K562 (cell line): ENCODE measurements at regions not wholly inside any gene's neighbourhood (a gene's known extent, or its start where the extent isn't known, plus 50 kb on each side); places are given as distances from the start of the nearest gene placed in this dataset.

Experiments used
- ATAC-seq: fragments of 200-7000 bp; cut with Tn5 transposase; 3 replicates; pipeline ENCODE4 v1.9.1; 2020; ENCODE audit warnings: moderate library complexity
- BruUV-seq: library from RNA; stranded (reverse); fragments of 400-500 nt; replicated peaks from 2 replicates; lab custom pipeline; 2021; lab: Mats Ljungman, UMichigan
- CTCF ChIA-PET: fragments of 300-600 bp; formaldehyde crosslinking; extraction: SDS; loops from one replicate; lab custom pipeline; 2021; ENCODE audit warnings: low intra/inter-chr PET ratio; lab: Yijun Ruan, JAX
- POLR2A ChIA-PET: fragments of 300-600, 350-650 bp; sonication (Branson Sonifier 250); formaldehyde crosslinking; extraction: SDS; loops from one replicate; lab custom pipeline; 2021; ENCODE audit warnings: antibody characterized with exemption, inconsistent platforms; lab: Yijun Ruan, JAX
- DNase-seq, 4 experiments: peaks; one replicate each; pipeline versions ENCODE4 v3.0.0 to v3.0.0-alpha.2; 2011 to 2018; ENCODE audit warnings: low spot score in 3 of 4, mixed read lengths in 3 of 4; ENCODE audit errors: extremely low read depth in 1 of 4
- FAIRE-seq: peaks from 2 replicates; lab custom pipeline; 2011; peaks lifted over from hg19 to GRCh38; lab: Jason Lieb, UNC
- H2AFZ ChIP-seq: 2 replicates; pipeline ENCODE4 v1.6.0; 2011; ENCODE audit warnings: low read depth, low read length, control low read depth, inconsistent platforms
- H3K27ac ChIP-seq: fragments of 200-600 bp; 3 replicates; pipeline ENCODE4 v1.8.0; 2011; ENCODE audit warnings: low read depth, mild to moderate bottlenecking, control low read depth, inconsistent platforms, low read length, moderate library complexity, mixed read lengths; ENCODE audit errors: extremely low read depth
- H3K27me3 ChIP-seq, 2 experiments: fragments of 300-600 bp in 1 of 2; 2 replicates in 1 of 2; 3 replicates in 1 of 2; pipeline versions ENCODE4 v1.6.0 to v1.8.0; 2011; ENCODE audit warnings: inconsistent platforms in 2 of 2, low read length in 2 of 2, mild to moderate bottlenecking in 1 of 2, mixed read lengths in 1 of 2, moderate library complexity in 1 of 2; ENCODE audit not compliant: control insufficient read depth in 2 of 2, insufficient read depth in 2 of 2
- H3K36me3 ChIP-seq: fragments of 300-600 bp; 3 replicates; pipeline ENCODE4 v1.8.0; 2011; ENCODE audit warnings: mild to moderate bottlenecking, low read length, inconsistent platforms; ENCODE audit not compliant: control insufficient read depth, insufficient read depth
- H3K4me1 ChIP-seq, 2 experiments: fragments of 200-600 bp in 1 of 2; replicated peaks in 1 of 2; 2 replicates in 1 of 2; 3 replicates in 1 of 2; pipeline versions ENCODE4 v1.5.1 to v1.8.0; 2011; ENCODE audit warnings: inconsistent platforms in 2 of 2, low read length in 2 of 2, mild to moderate bottlenecking in 1 of 2, mixed read lengths in 1 of 2, moderate library complexity in 1 of 2; ENCODE audit not compliant: control insufficient read depth in 2 of 2, insufficient read depth in 2 of 2
- H3K4me2 ChIP-seq: 2 replicates; pipeline ENCODE4 v1.6.1; 2011; ENCODE audit warnings: low read length, control low read depth, inconsistent platforms, mixed read lengths; ENCODE audit not compliant: insufficient read depth
- H3K4me3 ChIP-seq: fragments of 200-600 bp; sonication (generic), shearing (Covaris generic); 2 replicates; pipeline ENCODE4 v1.5.1; 2016; ENCODE audit warnings: control low read depth, inconsistent platforms
- H3K79me2 ChIP-seq: fragments of 200-600 bp; 3 replicates; pipeline ENCODE4 v1.8.0; 2011; ENCODE audit warnings: low read length, inconsistent platforms; ENCODE audit not compliant: control insufficient read depth, insufficient read depth
- H3K9ac ChIP-seq, 2 experiments: 2 replicates each; pipeline versions ENCODE4 v1.6.0 to v1.6.1; 2011; ENCODE audit warnings: low read depth in 2 of 2, low read length in 2 of 2, control low read depth in 1 of 2, inconsistent platforms in 1 of 2, mild to moderate bottlenecking in 1 of 2, mixed read lengths in 1 of 2; ENCODE audit not compliant: insufficient read depth in 1 of 2
- H3K9me1 ChIP-seq: one replicate; pipeline ENCODE4 v1.6.0; 2011; ENCODE audit warnings: inconsistent platforms, mild to moderate bottlenecking, low read length, moderate library complexity; ENCODE audit not compliant: control insufficient read depth, insufficient read depth
- H3K9me3 ChIP-seq: replicated peaks from 2 replicates; pipeline ENCODE4 v1.5.1; 2011; ENCODE audit warnings: low read depth, low read length, inconsistent platforms; ENCODE audit not compliant: control insufficient read depth, insufficient read depth
- H4K20me1 ChIP-seq: replicated peaks from 2 replicates; pipeline ENCODE4 v1.6.1; 2011; ENCODE audit warnings: low read length, inconsistent platforms, mixed read lengths; ENCODE audit not compliant: control insufficient read depth, insufficient read depth
- ATF4 ChIP-seq: fragments of 450-650 bp; formaldehyde crosslinking; IDR thresholded peaks from 2 replicates; pipeline ENCODE4 v1.4.0; 2022; ENCODE audit warnings: mild to moderate bottlenecking, moderate library complexity
- CSDE1 ChIP-seq, 2 experiments: fragments of 450-650 bp; IDR thresholded peaks; 2 replicates each; pipeline ENCODE4 v1.6.1; 2016; ENCODE audit warnings: mild to moderate bottlenecking in 1 of 2
- NEUROD1 ChIP-seq: fragments of 150-350 bp; IDR thresholded peaks from 2 replicates; pipeline ENCODE4 v1.6.1; 2014; ENCODE audit warnings: borderline replicate concordance, low read length, low read depth; ENCODE audit not compliant: partially characterized antibody
- TCF7 ChIP-seq: sonication (generic); IDR thresholded peaks from 2 replicates; pipeline ENCODE4 v1.6.1; 2016; ENCODE audit warnings: antibody characterized with exemption, borderline replicate concordance
- TGIF2 ChIP-seq: sonication (generic); formaldehyde crosslinking; IDR thresholded peaks from 2 replicates; pipeline ENCODE4 v1.8.1; 2022; ENCODE audit warnings: mild to moderate bottlenecking, missing genetic modification reagents, moderate library complexity
- ZNF3 ChIP-seq: fragments of 250-450 bp; sonication (Bioruptor Pico); IDR thresholded peaks from 2 replicates; pipeline ENCODE4 v1.5.0; 2021; ENCODE audit warnings: mild to moderate bottlenecking, moderate library complexity
- ZNF551 ChIP-seq: fragments of 250-450 bp; sonication (Bioruptor Pico); IDR thresholded peaks from 2 replicates; pipeline ENCODE4 v1.5.0; 2021; ENCODE audit warnings: mild to moderate bottlenecking, moderate library complexity
- WGBS: fragments of 100-300 bp; shearing (Covaris generic); methylation state at CpG from one replicate; pipeline ENCODE4 v1.1.6; 2016; ENCODE audit warnings: low coverage, mixed read lengths; ENCODE audit not compliant: insufficient coverage; ENCODE audit errors: missing lambda C conversion rate; 5-methylcytosine and 5-hydroxymethylcytosine counted together
- in situ Hi-C: fragments of 300-500 bp; cut with MboI; formaldehyde crosslinking; loops from 4 replicates; pipeline ENCODE4 v1.15.0; 2018; ENCODE audit warnings: inconsistent platforms, mixed read lengths
- intact Hi-C: fragments of 100-400 bp; cut with micrococcal nuclease; formaldehyde crosslinking; loops from 2 replicates; pipeline ENCODE4 v1.14.2; 2022
- TF ChIP-seq, protein P1 (sequence below): fragments of 250-450 bp; sonication (Bioruptor Pico); IDR thresholded peaks from 2 replicates; pipeline ENCODE4 v1.9.0; 2021; ENCODE audit warnings: mild to moderate bottlenecking, inconsistent platforms
- TF ChIP-seq, protein P2 (sequence below), 3 experiments: fragments of 200-800 bp in 1 of 3; sonication (Bioruptor generic) in 1 of 3; sonication (generic) in 1 of 3; formaldehyde crosslinking in 1 of 3; IDR thresholded peaks; 2 replicates each; pipeline versions ENCODE4 v1.6.1 to v1.8.0; 2016 to 2022; ENCODE audit warnings: mild to moderate bottlenecking in 2 of 3, missing compliant biosample characterization in 2 of 3, missing genetic modification characterization in 2 of 3, missing genetic modification reagents in 1 of 3

DNA sequence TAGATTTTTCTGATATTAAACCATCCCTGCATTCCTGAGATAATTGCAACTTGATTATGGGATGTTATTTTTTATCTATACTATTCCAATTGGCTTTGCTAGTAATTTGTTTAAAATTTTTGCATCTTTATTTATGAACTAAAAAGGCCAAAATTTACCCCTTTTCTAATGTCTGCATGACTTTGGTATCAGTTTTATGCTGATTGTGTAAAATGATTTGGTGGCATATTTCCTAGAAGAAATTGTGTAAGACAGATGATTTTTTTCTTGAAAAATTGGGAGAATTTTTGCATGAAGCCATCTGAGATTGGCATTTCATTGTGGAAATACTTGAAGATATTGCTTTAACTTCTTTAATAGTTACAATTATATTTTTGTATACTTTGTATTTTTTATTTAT lies 183.8 kb upstream of the TBL1XR1 start (continued):
- TF ChIP-seq, protein P1, sequence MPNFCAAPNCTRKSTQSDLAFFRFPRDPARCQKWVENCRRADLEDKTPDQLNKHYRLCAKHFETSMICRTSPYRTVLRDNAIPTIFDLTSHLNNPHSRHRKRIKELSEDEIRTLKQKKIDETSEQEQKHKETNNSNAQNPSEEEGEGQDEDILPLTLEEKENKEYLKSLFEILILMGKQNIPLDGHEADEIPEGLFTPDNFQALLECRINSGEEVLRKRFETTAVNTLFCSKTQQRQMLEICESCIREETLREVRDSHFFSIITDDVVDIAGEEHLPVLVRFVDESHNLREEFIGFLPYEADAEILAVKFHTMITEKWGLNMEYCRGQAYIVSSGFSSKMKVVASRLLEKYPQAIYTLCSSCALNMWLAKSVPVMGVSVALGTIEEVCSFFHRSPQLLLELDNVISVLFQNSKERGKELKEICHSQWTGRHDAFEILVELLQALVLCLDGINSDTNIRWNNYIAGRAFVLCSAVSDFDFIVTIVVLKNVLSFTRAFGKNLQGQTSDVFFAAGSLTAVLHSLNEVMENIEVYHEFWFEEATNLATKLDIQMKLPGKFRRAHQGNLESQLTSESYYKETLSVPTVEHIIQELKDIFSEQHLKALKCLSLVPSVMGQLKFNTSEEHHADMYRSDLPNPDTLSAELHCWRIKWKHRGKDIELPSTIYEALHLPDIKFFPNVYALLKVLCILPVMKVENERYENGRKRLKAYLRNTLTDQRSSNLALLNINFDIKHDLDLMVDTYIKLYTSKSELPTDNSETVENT (CRISPR knock-in tag): no peak
- no peak for TF ChIP-seq NEUROD1
- TF ChIP-seq ZNF551 (CRISPR knock-in tag): no peak
- no peak for TF ChIP-seq TGIF2 (CRISPR knock-in tag)
- TF ChIP-seq ZNF3 (CRISPR knock-in tag): no peak

GRCh38 chr3:177382944-177383343 lies 185.7 kb upstream of the TBL1XR1 start:
- H3K4me1 ChIP-seq: no peaks in the 10 kb centered on the region
- 69% methylated on average over 8 of the region's 8 CpGs for WGBS
- TF ChIP-seq ATF4 (no peak), CSDE1 (IDR thresholded peaks at IDR 0.05) (no peak), TCF7 (no peak)
- TF ChIP-seq, protein P2, sequence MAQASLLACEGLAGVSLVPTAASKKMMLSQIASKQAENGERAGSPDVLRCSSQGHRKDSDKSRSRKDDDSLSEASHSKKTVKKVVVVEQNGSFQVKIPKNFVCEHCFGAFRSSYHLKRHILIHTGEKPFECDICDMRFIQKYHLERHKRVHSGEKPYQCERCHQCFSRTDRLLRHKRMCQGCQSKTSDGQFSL (CRISPR knock-in tag; IDR thresholded peaks at IDR 0.05): no peak
- TF ChIP-seq, protein P2 (tag; IDR thresholded peaks at IDR 0.05): no peak
- TF ChIP-seq, all 486 proteins: peak for 0
- ATAC-seq (no peak), FAIRE-seq (no peak), DNase-seq (no peak)
- Histone ChIP-seq H2AFZ (no peak overlapping the region), H3K9me1 (no peaks in the 10 kb centered on the region), H3K4me3 (no peak overlapping the region), H3K4me2 (no peak overlapping the region), H3K27ac (no peak overlapping the region), H3K36me3 (no peaks in the 10 kb centered on the region), H4K20me1 (no peaks in the 10 kb centered on the region), H3K9ac (no peak overlapping the region), H3K27me3 (no peaks in the 10 kb centered on the region), H3K9me3 (peaks cover 3% of the 10 kb centered on the region; the same call in 1 of the 2 replicates), H3K79me2 (no peaks in the 10 kb centered on the region)
- intact Hi-C loops (no loop called here), in situ Hi-C loops (no loop called here)
- ChIA-PET CTCF (no interaction called here), POLR2A (interaction anchor here (1.7 kb wide), 1 partner anchor 23 kb away, joined by 8 read pairs; no protein-coding TSS in a partner anchor)
- BruUV-seq: no TSS peak
